Activated B cell treated with CpG ODN at 0.5 μM for 24 hours (primary cell): ENCODE measurements at regions not wholly inside any gene's neighbourhood (a gene's known extent, or its start where the extent isn't known, plus 50 kb on each side); places are given as distances from the start of the nearest gene placed in this dataset.

Experiments
- ATAC-seq: fragments of 200-7000 bp; cut with Tn5 transposase; one replicate; pipeline ENCODE4 v1.10.0; 2021; ENCODE audit warnings: low read depth, mild to moderate bottlenecking, moderate library complexity
- CTCF ChIA-PET: fragments of 350-600 bp; sonication (Branson Sonifier 250); formaldehyde crosslinking; loops from one replicate; lab custom pipeline; 2021; ENCODE audit warnings: antibody characterized with exemption; lab: Charles Lee
- POLR2A ChIA-PET: fragments of 350-600 bp; sonication (Branson Sonifier 250); formaldehyde crosslinking; loops from one replicate; lab custom pipeline; 2021; ENCODE audit warnings: antibody characterized with exemption; lab: Charles Lee
- DNase-seq: peaks from one replicate; pipeline ENCODE4 v3.0.0; 2022
- H3K27ac Mint-ChIP-seq: one replicate; pipeline ENCODE4 v1.8.0; 2020; ENCODE audit warnings: mixed read lengths
- H3K27me3 Mint-ChIP-seq: one replicate; pipeline ENCODE4 v1.8.0; 2021; ENCODE audit warnings: mixed read lengths
- H3K36me3 Mint-ChIP-seq: one replicate; pipeline ENCODE4 v1.8.0; 2021; ENCODE audit warnings: low read depth, mixed read lengths
- H3K4me1 Mint-ChIP-seq: one replicate; pipeline ENCODE4 v1.8.0; 2021; ENCODE audit warnings: mixed read lengths
- H3K4me3 Mint-ChIP-seq: one replicate; pipeline ENCODE4 v1.8.0; 2020; ENCODE audit warnings: mild to moderate bottlenecking, mixed read lengths
- H3K9me3 Mint-ChIP-seq: one replicate; pipeline ENCODE4 v1.8.0; 2020; ENCODE audit warnings: mixed read lengths
- CTCF ChIP-seq: fragments of 200-600 bp; IDR thresholded peaks from one replicate; pipeline ENCODE4 v1.8.0; 2022; ENCODE audit warnings: antibody characterized with exemption, mild to moderate bottlenecking
- intact Hi-C: fragments of 100-400 bp; cut with micrococcal nuclease; formaldehyde crosslinking; loops from one replicate; pipeline ENCODE4 v1.15.1; 2024

DNA sequence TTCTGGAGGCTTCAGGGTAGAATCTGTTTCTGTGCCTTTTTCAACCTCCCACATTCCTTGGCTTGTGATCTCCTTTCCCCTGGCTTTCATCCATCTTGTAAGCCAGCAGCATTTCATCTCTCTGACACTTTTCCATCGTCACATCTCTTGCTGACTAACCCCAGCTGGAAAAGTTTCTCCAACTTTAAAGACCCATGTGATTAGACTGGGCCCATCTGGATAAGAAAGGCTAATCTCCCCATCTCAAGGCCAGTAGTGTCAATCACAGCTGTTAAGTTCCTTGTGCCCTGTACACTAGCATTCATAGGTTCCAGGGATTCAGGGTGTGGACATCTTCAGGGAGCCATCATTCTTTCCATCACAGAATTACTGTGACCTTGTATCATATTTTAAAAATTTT is 452.1 kb downstream of the TTLL7 start:
- Mint-ChIP-seq H3K9me3 (no peaks in the 10 kb centered on the region), H3K27me3 (peaks cover 1% of the 10 kb centered on the region), H3K36me3 (no peaks in the 10 kb centered on the region), H3K4me3 (no peak overlapping the region), H3K27ac (no peak overlapping the region), H3K4me1 (no peaks in the 10 kb centered on the region)
- CTCF ChIA-PET = no interaction called here
- intact Hi-C loops = no loop called here
- no peak for TF ChIP-seq CTCF
- POLR2A ChIA-PET = no interaction called here
- ATAC-seq (no peak), DNase-seq (no peak)

- DNase-seq (no peak), ATAC-seq (no peak)
- Mint-ChIP-seq H3K27ac (no peak overlapping the region), H3K27me3 (peaks cover 1% of the 10 kb centered on the region), H3K4me1 (no peaks in the 10 kb centered on the region), H3K9me3 (no peaks in the 10 kb centered on the region), H3K36me3 (no peaks in the 10 kb centered on the region), H3K4me3 (no peak overlapping the region)
- TF ChIP-seq CTCF = no peak
- ChIA-PET CTCF (no interaction called here), POLR2A (no interaction called here)
- intact Hi-C loops = no loop called here
These were observed 453.7 kb downstream of the TTLL7 start for GRCh38 chr1:83545066-83545862.

- Mint-ChIP-seq H3K4me1 (no peaks in the 10 kb centered on the region), H3K4me3 (no peak overlapping the region), H3K27ac (no peak overlapping the region), H3K27me3 (peaks cover 1% of the 10 kb centered on the region), H3K36me3 (no peaks in the 10 kb centered on the region), H3K9me3 (no peaks in the 10 kb centered on the region)
- DNase-seq (no peak), ATAC-seq (no peak)
- ChIA-PET POLR2A (no interaction called here), CTCF (no interaction called here)
- intact Hi-C loops = no loop called here
- no peak for TF ChIP-seq CTCF
These were observed 455.5 kb downstream of the TTLL7 start for GRCh38 chr1:83543222-83543973.

GRCh38 chr1:83531521-83532309 is 467.2 kb downstream of the TTLL7 start:
- TF ChIP-seq CTCF = no peak
- Mint-ChIP-seq H3K4me3 (no peak overlapping the region), H3K36me3 (no peaks in the 10 kb centered on the region), H3K4me1 (no peaks in the 10 kb centered on the region), H3K27me3 (no peaks in the 10 kb centered on the region), H3K9me3 (peaks cover 5% of the 10 kb centered on the region), H3K27ac (no peak overlapping the region)
- no peak for ATAC-seq
- intact Hi-C loops = no loop called here
- ChIA-PET POLR2A (no interaction called here), CTCF (no interaction called here)
- no peak for DNase-seq

- CTCF ChIA-PET = no interaction called here
- ATAC-seq = no peak
- Mint-ChIP-seq H3K4me1 (no peaks in the 10 kb centered on the region), H3K36me3 (no peaks in the 10 kb centered on the region), H3K27ac (no peak overlapping the region), H3K27me3 (no peaks in the 10 kb centered on the region), H3K4me3 (no peak overlapping the region), H3K9me3 (peaks cover 5% of the 10 kb centered on the region)
- intact Hi-C loops = no loop called here
- TF ChIP-seq CTCF = no peak
- DNase-seq = no peak
- POLR2A ChIA-PET = no interaction called here
These were observed 468.4 kb downstream of the TTLL7 start for GRCh38 chr1:83530506-83530905.
